ENCODE measurements at regions not wholly inside any gene's neighbourhood (a gene's known extent, or its start where the extent isn't known, plus 50 kb on each side); places are given as distances from the start of the nearest gene placed in this dataset.
"Not testable (repeated sequence)": the region's sequence is repeated elsewhere in the genome, so short reads cannot be mapped to it uniquely, and the experiment has no call there.

DNA sequence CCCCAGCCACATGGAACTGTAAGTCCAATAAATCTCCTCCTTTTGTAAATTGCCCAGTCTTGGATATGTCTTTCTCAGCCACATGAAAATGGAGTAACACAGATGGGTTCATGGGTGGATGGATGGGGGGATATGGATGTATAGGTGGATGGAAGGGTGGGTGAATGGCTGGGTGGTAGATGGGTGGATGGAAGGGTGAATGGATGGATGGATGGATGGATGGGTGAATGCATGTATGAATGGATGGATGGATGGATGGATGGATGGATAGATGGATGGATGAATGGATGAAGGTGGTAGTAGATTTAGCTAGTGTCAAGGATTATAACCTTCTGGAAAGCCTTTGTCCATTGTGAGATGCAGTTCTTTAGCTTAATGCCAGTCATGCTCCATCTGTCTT lies 146.1 kb upstream of the ATP2B2 start:
- Histone ChIP-seq H3K4me3 (IDR thresholded peaks at IDR 0.05; ENCODE audit: insufficient read depth, low read depth, low read length) (no peak overlapping the region), H3K27me3 (ENCODE audit: insufficient read depth, low read depth) (no peaks in the 10 kb centered on the region), H2AFZ (ENCODE audit: low read depth) (no peak overlapping the region), H3K36me3 (ENCODE audit: insufficient read depth) (no peaks in the 10 kb centered on the region), H4K20me1 (ENCODE audit: insufficient read depth) (no peaks in the 10 kb centered on the region), H3K79me2 (ENCODE audit: insufficient read depth, low read depth) (no peaks in the 10 kb centered on the region), H3K27ac (no peak overlapping the region), H3K9ac (no peak overlapping the region), H3K4me1 (ENCODE audit: low read depth, poor library complexity, severe bottlenecking) (no peaks in the 10 kb centered on the region), H3K4me2 (no peak overlapping the region)
- TF ChIP-seq, protein P1, sequence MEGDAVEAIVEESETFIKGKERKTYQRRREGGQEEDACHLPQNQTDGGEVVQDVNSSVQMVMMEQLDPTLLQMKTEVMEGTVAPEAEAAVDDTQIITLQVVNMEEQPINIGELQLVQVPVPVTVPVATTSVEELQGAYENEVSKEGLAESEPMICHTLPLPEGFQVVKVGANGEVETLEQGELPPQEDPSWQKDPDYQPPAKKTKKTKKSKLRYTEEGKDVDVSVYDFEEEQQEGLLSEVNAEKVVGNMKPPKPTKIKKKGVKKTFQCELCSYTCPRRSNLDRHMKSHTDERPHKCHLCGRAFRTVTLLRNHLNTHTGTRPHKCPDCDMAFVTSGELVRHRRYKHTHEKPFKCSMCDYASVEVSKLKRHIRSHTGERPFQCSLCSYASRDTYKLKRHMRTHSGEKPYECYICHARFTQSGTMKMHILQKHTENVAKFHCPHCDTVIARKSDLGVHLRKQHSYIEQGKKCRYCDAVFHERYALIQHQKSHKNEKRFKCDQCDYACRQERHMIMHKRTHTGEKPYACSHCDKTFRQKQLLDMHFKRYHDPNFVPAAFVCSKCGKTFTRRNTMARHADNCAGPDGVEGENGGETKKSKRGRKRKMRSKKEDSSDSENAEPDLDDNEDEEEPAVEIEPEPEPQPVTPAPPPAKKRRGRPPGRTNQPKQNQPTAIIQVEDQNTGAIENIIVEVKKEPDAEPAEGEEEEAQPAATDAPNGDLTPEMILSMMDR (conservative IDR thresholded peaks at IDR 0.05; ENCODE audit: low read depth, low read length): no peak

DNA sequence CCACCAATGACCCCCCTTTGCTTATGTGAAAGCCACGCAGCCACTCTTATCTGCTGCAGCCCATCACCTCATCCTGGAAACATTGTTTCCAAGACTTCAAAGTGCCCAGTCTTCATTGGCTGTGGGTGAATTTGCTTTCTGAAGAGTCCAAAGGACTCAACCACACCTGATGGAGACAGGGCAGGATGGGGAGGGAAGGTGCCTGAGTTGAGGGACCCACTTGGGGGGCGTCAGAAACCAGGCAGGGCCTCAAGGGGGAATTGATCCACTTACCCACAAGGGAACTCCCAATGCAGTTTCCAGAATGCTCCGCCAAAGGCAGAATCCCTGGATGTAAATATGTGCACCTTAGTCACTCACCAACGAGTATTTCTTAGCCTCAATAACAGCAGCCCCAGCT lies 147.9 kb upstream of the ATP2B2 start:
- Histone ChIP-seq H3K27me3 (ENCODE audit: insufficient read depth, low read depth) (no peaks in the 10 kb centered on the region), H3K79me2 (ENCODE audit: insufficient read depth, low read depth) (no peaks in the 10 kb centered on the region), H3K27ac (no peak overlapping the region), H3K4me2 (no peak overlapping the region), H3K9ac (no peak overlapping the region), H2AFZ (ENCODE audit: low read depth) (no peak overlapping the region), H3K36me3 (ENCODE audit: insufficient read depth) (no peaks in the 10 kb centered on the region), H3K4me1 (ENCODE audit: low read depth, poor library complexity, severe bottlenecking) (no peaks in the 10 kb centered on the region), H4K20me1 (ENCODE audit: insufficient read depth) (no peaks in the 10 kb centered on the region), H3K4me3 (IDR thresholded peaks at IDR 0.05; ENCODE audit: insufficient read depth, low read depth, low read length) (no peak overlapping the region)
- TF ChIP-seq, protein P1 (conservative IDR thresholded peaks at IDR 0.05; ENCODE audit: low read depth, low read length): no peak

DNA sequence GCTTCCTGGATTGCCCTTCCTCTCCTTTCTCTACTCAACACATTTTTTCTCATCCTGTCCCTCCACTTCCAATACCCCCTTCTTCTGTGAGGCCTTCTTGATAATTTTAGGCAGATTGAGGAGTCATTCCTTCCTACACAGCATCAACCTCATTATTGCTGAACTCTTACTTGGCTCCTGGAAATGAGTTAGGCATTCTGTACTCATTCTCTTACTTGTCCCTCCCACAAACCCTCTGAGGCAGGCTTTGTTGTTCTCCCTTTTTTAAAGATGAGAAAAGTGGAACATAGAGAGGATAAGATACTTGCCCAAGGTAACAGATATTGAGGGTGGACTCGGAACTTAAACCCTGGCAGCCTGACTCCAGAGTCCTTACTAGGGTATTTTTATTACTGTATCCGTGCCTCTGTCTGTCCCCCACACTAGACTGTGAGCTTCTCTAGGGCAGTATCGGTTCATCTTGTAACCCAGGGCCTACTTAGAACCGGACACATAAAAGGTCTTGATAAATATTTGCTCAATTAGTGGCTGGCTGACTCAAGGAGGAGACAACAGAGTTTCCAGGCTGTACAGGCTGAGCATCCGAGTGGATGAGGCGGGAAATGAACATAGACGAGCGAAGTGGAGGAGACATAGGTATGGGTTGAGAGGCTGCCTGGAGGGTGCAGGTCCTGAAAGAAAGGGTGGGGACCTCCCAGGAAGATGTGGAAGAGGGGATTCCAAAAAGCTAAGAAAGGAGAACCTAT lies 148.7 kb upstream of the ATP2B2 start:
- H2AFZ ChIP-seq (ENCODE audit: low read depth): no peak overlapping the region
- H3K9ac ChIP-seq: no peak overlapping the region
- no peaks in the 10 kb centered on the region for H4K20me1 ChIP-seq (ENCODE audit: insufficient read depth)
- H3K27me3 ChIP-seq (ENCODE audit: insufficient read depth, low read depth): no peaks in the 10 kb centered on the region
- no peaks in the 10 kb centered on the region for H3K36me3 ChIP-seq (ENCODE audit: insufficient read depth)
- no peak overlapping the region for H3K4me3 ChIP-seq (IDR thresholded peaks at IDR 0.05; ENCODE audit: insufficient read depth, low read depth, low read length)
- H3K4me2 ChIP-seq: no peak overlapping the region
- H3K79me2 ChIP-seq (ENCODE audit: insufficient read depth, low read depth): no peaks in the 10 kb centered on the region
- TF ChIP-seq, protein P1 (conservative IDR thresholded peaks at IDR 0.05; ENCODE audit: low read depth, low read length): no peak
- no peak overlapping the region for H3K27ac ChIP-seq
- H3K4me1 ChIP-seq (ENCODE audit: low read depth, poor library complexity, severe bottlenecking): no peaks in the 10 kb centered on the region

DNA sequence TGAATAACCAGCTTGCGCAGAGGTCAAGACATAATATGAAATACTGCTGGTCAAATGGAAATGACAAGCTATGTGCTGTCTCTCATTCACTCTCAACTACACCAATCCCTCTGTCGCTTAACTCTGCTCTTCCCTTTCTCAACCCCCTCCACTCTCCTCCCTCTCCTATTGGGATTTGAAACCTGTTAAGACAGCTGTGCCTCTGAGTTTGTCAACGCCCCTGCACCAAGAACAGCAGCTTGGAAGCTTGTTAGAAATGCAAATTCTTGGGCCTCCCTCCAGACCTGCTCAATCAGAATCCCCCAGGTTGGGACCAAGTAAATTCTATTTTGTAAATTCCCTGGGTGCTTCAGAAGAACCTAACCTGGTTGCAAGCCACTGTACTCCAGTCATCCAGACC lies 149.7 kb upstream of the ATP2B2 start:
- Histone ChIP-seq H3K4me2 (no peak overlapping the region), H3K36me3 (ENCODE audit: insufficient read depth) (no peaks in the 10 kb centered on the region), H3K79me2 (ENCODE audit: insufficient read depth, low read depth) (no peaks in the 10 kb centered on the region), H4K20me1 (ENCODE audit: insufficient read depth) (no peaks in the 10 kb centered on the region), H3K27me3 (ENCODE audit: insufficient read depth, low read depth) (no peaks in the 10 kb centered on the region), H2AFZ (ENCODE audit: low read depth) (no peak overlapping the region), H3K4me1 (ENCODE audit: low read depth, poor library complexity, severe bottlenecking) (no peaks in the 10 kb centered on the region), H3K27ac (no peak overlapping the region), H3K9ac (no peak overlapping the region), H3K4me3 (IDR thresholded peaks at IDR 0.05; ENCODE audit: insufficient read depth, low read depth, low read length) (no peak overlapping the region)
- TF ChIP-seq, protein P1 (conservative IDR thresholded peaks at IDR 0.05; ENCODE audit: low read depth, low read length): no peak

DNA sequence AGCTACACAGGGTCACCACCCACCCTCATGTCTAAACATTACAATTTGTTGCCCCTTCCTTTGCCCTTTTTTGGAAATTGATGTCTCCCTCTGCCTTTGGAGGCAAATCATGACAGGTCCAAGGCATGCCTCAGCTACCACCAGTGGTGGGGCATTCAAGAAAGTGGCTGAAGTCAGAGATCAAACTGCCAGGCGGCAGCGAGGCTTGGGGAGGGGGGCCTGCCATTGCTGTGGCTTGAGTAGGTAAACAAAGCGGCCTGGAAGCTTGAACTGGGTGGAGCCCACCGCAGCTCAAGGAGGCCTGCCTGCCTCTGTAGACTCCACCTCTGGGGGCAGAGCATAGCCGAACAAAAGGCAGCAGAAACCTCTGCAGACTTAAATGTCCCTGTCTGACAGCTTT lies 152.0 kb upstream of the ATP2B2 start:
- not testable (repeated sequence) for H4K20me1 ChIP-seq (ENCODE audit: insufficient read depth); H3K4me1 ChIP-seq (ENCODE audit: low read depth, poor library complexity, severe bottlenecking)

More for the DNA sequence above, 152.0 kb upstream of the ATP2B2 start:
- H3K36me3 ChIP-seq (ENCODE audit: insufficient read depth); H3K9ac ChIP-seq; H3K4me2 ChIP-seq; H3K27me3 ChIP-seq (ENCODE audit: insufficient read depth, low read depth); H3K27ac ChIP-seq; H3K4me3 ChIP-seq (IDR thresholded peaks at IDR 0.05; ENCODE audit: insufficient read depth, low read depth, low read length); H3K79me2 ChIP-seq (ENCODE audit: insufficient read depth, low read depth); H2AFZ ChIP-seq (ENCODE audit: low read depth): not testable (repeated sequence)

All from KMS-11 (cell line).